NB4 (cell line): ENCODE measurements at regions not wholly inside any gene's neighbourhood (a gene's known extent, or its start where the extent isn't known, plus 50 kb on each side); places are given as distances from the start of the nearest gene placed in this dataset.

Experiments used
- MYC ChIP-seq: IDR thresholded peaks from 2 replicates; pipeline ENCODE4 v1.6.1; 2011; ENCODE audit warnings: low read depth, low read length
- POLR2A ChIP-seq: IDR thresholded peaks from 2 replicates; pipeline ENCODE4 v1.6.1; 2011; ENCODE audit warnings: mild to moderate bottlenecking; ENCODE audit not compliant: insufficient read length; ENCODE audit errors: extremely low read depth
- TF ChIP-seq, protein P1 (sequence below): IDR thresholded peaks from one replicate; pipeline ENCODE4 v1.5.1; 2012; ENCODE audit warnings: low read depth, low read length
- TF ChIP-seq, protein P2 (sequence below): IDR thresholded peaks from 2 replicates; pipeline ENCODE4 v1.6.1; 2011; ENCODE audit warnings: low read depth, low read length

DNA sequence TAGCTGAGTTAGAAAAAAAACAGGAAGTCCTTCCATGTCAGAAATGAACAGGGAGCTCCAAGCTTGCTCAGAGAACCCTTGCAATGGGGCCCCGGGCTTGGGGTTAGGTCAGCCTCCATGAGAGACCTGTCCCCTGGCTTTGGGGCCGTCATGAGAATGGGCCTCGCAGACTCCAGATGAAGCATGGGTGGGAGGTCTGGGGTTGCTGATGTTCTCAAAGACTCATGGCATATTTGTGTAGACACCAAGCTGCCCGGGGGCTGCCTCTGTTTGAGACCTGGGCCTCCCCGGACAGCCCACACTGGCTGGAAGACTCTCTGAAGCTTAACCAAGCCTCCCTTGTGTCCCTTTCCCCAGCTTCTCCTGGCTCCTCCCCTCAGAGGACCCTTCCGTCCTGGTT, 186.3 kb downstream of the IRX2 start:
- TF ChIP-seq POLR2A: no peak
- TF ChIP-seq, protein P1, sequence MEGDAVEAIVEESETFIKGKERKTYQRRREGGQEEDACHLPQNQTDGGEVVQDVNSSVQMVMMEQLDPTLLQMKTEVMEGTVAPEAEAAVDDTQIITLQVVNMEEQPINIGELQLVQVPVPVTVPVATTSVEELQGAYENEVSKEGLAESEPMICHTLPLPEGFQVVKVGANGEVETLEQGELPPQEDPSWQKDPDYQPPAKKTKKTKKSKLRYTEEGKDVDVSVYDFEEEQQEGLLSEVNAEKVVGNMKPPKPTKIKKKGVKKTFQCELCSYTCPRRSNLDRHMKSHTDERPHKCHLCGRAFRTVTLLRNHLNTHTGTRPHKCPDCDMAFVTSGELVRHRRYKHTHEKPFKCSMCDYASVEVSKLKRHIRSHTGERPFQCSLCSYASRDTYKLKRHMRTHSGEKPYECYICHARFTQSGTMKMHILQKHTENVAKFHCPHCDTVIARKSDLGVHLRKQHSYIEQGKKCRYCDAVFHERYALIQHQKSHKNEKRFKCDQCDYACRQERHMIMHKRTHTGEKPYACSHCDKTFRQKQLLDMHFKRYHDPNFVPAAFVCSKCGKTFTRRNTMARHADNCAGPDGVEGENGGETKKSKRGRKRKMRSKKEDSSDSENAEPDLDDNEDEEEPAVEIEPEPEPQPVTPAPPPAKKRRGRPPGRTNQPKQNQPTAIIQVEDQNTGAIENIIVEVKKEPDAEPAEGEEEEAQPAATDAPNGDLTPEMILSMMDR: no peak
- TF ChIP-seq MYC: no peak
- TF ChIP-seq, protein P2, sequence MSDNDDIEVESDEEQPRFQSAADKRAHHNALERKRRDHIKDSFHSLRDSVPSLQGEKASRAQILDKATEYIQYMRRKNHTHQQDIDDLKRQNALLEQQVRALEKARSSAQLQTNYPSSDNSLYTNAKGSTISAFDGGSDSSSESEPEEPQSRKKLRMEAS: no peak
